GM19372 (cell line): ENCODE measurements at regions not wholly inside any gene's neighbourhood (a gene's known extent, or its start where the extent isn't known, plus 50 kb on each side); places are given as distances from the start of the nearest gene placed in this dataset.
"Not testable (repeated sequence)": the region's sequence is repeated elsewhere in the genome, so short reads cannot be mapped to it uniquely, and the experiment has no call there.

Source experiments
- ATAC-seq: cut with Tn5 transposase; IDR thresholded peaks from one replicate; pipeline ENCODE4 v1.9.1; 2021; ENCODE audit warnings: mild to moderate bottlenecking, low read depth, moderate library complexity; ENCODE audit not compliant: unreplicated experiment

GRCh38 chr6:168803874-168804273 is 362.9 kb downstream of the SMOC2 start:
- no peak for ATAC-seq

- no peak for ATAC-seq
These were observed 358.1 kb downstream of the SMOC2 start for GRCh38 chr6:168799067-168799466.

- no peak for ATAC-seq
These were observed 355.1 kb downstream of the SMOC2 start for GRCh38 chr6:168796106-168796505.

GRCh38 chr6:168795611-168796010 is 354.6 kb downstream of the SMOC2 start:
- not testable (repeated sequence) for ATAC-seq

- no peak for ATAC-seq
These were observed 353.5 kb downstream of the SMOC2 start for GRCh38 chr6:168794491-168794890.

- no peak for ATAC-seq
These were observed 352.7 kb downstream of the SMOC2 start for GRCh38 chr6:168793649-168794048.

GRCh38 chr6:168791917-168792316 is 350.9 kb downstream of the SMOC2 start:
- no peak for ATAC-seq

GRCh38 chr6:168789699-168790098 is 348.7 kb downstream of the SMOC2 start:
- ATAC-seq, result no peak

GRCh38 chr6:168785720-168786511 is 344.9 kb downstream of the SMOC2 start:
- ATAC-seq, result no peak

- ATAC-seq, result no peak
These were observed 343.4 kb downstream of the SMOC2 start for GRCh38 chr6:168784426-168784825.

GRCh38 chr6:168783720-168784119 is 342.7 kb downstream of the SMOC2 start:
- ATAC-seq, result no peak

GRCh38 chr6:168782187-168782751 is 341.3 kb downstream of the SMOC2 start:
- ATAC-seq, result no peak

GRCh38 chr6:168778201-168778600 is 337.2 kb downstream of the SMOC2 start:
- ATAC-seq, result no peak

- ATAC-seq, result no peak
These were observed 333.4 kb downstream of the SMOC2 start for GRCh38 chr6:168774381-168774780.

GRCh38 chr6:168773788-168774187 is 332.8 kb downstream of the SMOC2 start:
- no peak for ATAC-seq

- no peak for ATAC-seq
These were observed 324.8 kb downstream of the SMOC2 start for GRCh38 chr6:168765752-168766151.

GRCh38 chr6:168756009-168756634 is 315.1 kb downstream of the SMOC2 start:
- ATAC-seq, result no peak

GRCh38 chr6:168746643-168747042 is 305.7 kb downstream of the SMOC2 start:
- no peak for ATAC-seq

GRCh38 chr6:168746013-168746412 is 305.0 kb downstream of the SMOC2 start:
- no peak for ATAC-seq

GRCh38 chr6:168744861-168745260 is 303.9 kb downstream of the SMOC2 start:
- no peak for ATAC-seq

GRCh38 chr6:168741942-168742782 is 301.2 kb downstream of the SMOC2 start:
- ATAC-seq, result no peak
